PC-9 (cell line): ENCODE measurements at regions not wholly inside any gene's neighbourhood (a gene's known extent, or its start where the extent isn't known, plus 50 kb on each side); places are given as distances from the start of the nearest gene placed in this dataset.

Experiments used
- CTCF ChIP-seq: fragments of 200-600 bp; sonication (generic); conservative IDR thresholded peaks from 2 replicates; pipeline ENCODE4 v1.6.1; 2017; ENCODE audit warnings: mixed run types, antibody characterized with exemption, mild to moderate bottlenecking, moderate library complexity
- EZH2 ChIP-seq: fragments of 200-600 bp; sonication (generic); IDR thresholded peaks from 2 replicates; pipeline ENCODE4 v1.8.0; 2017; ENCODE audit warnings: antibody characterized with exemption, low read depth

- TF ChIP-seq CTCF (no peak), EZH2 (no peak)
These were observed 83.4 kb downstream of the SYNE3 start for GRCh38 chr14:95433094-95433478.
